ENCODE measurements at regions not wholly inside any gene's neighbourhood (a gene's known extent, or its start where the extent isn't known, plus 50 kb on each side); places are given as distances from the start of the nearest gene placed in this dataset.

GRCh38 chr6:44007818-44008621 is 119.2 kb downstream of the MRPL14 start (continued):
- TF ChIP-seq HDAC6 (IDR thresholded peaks at IDR 0.05; ENCODE audit: low read depth, low read length) (no peak), ZNF232 (CRISPR knock-in tag; IDR thresholded peaks at IDR 0.05; ENCODE audit: borderline replicate concordance) (no peak), ZNF891 (CRISPR knock-in tag; IDR thresholded peaks at IDR 0.05) (no peak), MYNN (CRISPR knock-in tag; IDR thresholded peaks at IDR 0.05; ENCODE audit: low read depth) (no peak)

GRCh38 chr6:44006872-44007303 is 120.4 kb downstream of the MRPL14 start:
- no peak for FAIRE-seq
- H3K4me3 ChIP-seq (replicated peaks in 1 of 3; ENCODE audit: insufficient read depth in 1 of 3, low read depth in 2 of 3, low read length in 3 of 3) = no peak overlapping the region; a peak in 1 of 6 replicates
- H4K20me1 ChIP-seq (ENCODE audit: insufficient read depth, low read length) = no peaks in the 10 kb centered on the region
- no peak overlapping the region for H3K9ac ChIP-seq (ENCODE audit: insufficient read depth, low read depth, low read length)
- no peaks in the 10 kb centered on the region for H3K79me2 ChIP-seq (ENCODE audit: insufficient read depth, low read length)
- ATAC-seq = no peak
- TF ChIP-seq ZNF607 (CRISPR knock-in tag; IDR thresholded peaks at IDR 0.05; ENCODE audit: borderline replicate concordance) (0 out of 2 replicates have a peak, but pooled peaks have one; percentile 40), FOXO4 (CRISPR knock-in tag; conservative IDR thresholded peaks at IDR 0.05) (no peak), BCL6 (CRISPR knock-in tag; IDR thresholded peaks at IDR 0.05) (no peak)
- DNase-seq (ENCODE audit: low spot score) = no peak
- no peaks in the 10 kb centered on the region for H3K9me3 ChIP-seq (ENCODE audit: low read length)
- in situ Hi-C loops (cut with HindIII; ENCODE audit: extremely low pct_ligation_motif_present, low pct_unique_long_range_greater_than_20kb) = no loop called here
- H3K27me3 ChIP-seq (ENCODE audit: control insufficient read depth in 1 of 2, insufficient read depth in 2 of 2, low read length in 2 of 2) = peaks cover 8 to 40% of the 10 kb centered on the region in 2 experiments; a peak in 4 of 5 replicates
- CTCF ChIA-PET (ENCODE audit: low intra/inter-chr PET ratio, low total read pairs) = no interaction called here
- intact Hi-C loops (cut with micrococcal nuclease; ENCODE audit: unreplicated experiment) = no loop called here
- no peak overlapping the region for H3K27ac ChIP-seq (ENCODE audit: extremely low read length, insufficient read depth, low read length)
- H3K4me2 ChIP-seq (ENCODE audit: low read depth, low read length) = peak overlapping the region; percentile 46; the same call in 1 of the 2 replicates
- H3K4me1 ChIP-seq (ENCODE audit: insufficient read depth, low read length) = peaks cover 68% of the 10 kb centered on the region
- POLR2A ChIA-PET = no interaction called here
- BruUV-seq (replicated peaks) = no TSS peak
- WGBS (ENCODE audit: low lambda C conversion rate) = 28% methylated on average over 6 of the region's 6 CpGs
- no peaks in the 10 kb centered on the region for H3K36me3 ChIP-seq (replicated peaks in 1 of 2; ENCODE audit: control insufficient read depth in 1 of 2, insufficient read depth in 2 of 2, low read length in 2 of 2)
- no peak overlapping the region for H2AFZ ChIP-seq (ENCODE audit: low read length)
